Left renal pelvis (tissue), 4 donors: ENCODE measurements at regions not wholly inside any gene's neighbourhood (a gene's known extent, or its start where the extent isn't known, plus 50 kb on each side); places are given as distances from the start of the nearest gene placed in this dataset.

Experiments
- DNase-seq, 4 donors: peaks; one replicate each; pipeline ENCODE4 v3.0.0-alpha.2; 2013; ENCODE audit warnings: low read depth in 4 of 4, low spot score in 3 of 4

DNA sequence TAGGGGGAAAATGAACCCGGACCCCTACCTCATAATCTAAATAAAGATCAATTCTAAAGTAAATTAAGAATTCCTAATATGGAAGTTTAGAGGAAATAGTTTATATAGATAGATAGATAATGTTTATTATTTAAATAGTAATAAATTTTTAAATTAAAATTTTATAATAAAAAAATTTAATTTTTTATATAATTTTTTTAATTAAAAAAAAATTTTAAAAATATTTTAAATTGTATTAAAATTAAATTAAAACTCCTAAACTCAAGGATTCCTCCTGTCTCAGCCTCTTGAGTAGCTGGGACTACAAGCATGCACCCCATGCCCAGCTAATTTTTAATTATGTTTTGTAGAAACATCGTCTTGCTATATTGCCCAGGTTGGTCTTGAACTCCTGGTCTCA, 186.9 kb upstream of the VRK2 start:
- no peak for DNase-seq

- DNase-seq = no peak
These were observed 184.5 kb upstream of the VRK2 start for GRCh38 chr2:57862153-57862552.

DNA sequence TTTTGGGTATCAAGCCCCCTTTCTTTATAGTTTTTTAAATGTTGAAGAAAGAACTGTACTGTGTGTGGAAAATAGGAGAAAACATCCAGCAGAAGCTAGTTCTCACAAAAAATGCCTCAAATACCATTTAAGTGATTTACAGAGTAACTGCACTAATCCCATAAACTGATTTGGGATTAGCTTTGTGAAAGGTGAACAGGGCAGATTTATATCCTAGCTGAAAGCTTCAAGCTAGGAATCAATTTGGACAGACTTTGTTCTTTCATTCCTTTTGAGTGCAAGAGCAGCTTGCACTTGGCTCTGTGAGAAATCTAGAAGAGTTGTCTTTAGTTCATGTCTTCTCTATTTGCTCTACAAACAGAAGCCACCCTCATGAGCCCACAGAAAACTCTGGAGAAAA, 183.9 kb upstream of the VRK2 start:
- no peak for DNase-seq

DNA sequence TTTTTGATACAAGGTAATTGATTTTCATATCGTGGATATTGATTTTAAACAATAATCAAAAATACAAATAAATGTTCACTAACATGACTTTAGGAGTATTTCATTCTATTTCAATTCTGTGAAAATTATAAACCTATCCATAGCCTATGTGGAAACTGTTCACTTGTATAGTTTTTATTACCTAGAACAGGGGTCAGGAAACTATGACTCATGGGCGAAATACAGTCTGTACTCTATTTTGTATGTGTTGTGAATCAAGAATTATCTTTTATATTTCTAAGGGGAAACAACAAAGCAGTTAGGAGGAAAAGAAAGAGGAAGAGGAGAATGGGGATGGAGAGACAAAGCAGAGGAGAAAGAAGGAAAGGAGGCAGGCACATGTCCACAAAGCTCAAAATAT, 181.7 kb upstream of the VRK2 start:
- DNase-seq = no peak

GRCh38 chr2:57867730-57868129, 178.9 kb upstream of the VRK2 start:
- no peak for DNase-seq

DNA sequence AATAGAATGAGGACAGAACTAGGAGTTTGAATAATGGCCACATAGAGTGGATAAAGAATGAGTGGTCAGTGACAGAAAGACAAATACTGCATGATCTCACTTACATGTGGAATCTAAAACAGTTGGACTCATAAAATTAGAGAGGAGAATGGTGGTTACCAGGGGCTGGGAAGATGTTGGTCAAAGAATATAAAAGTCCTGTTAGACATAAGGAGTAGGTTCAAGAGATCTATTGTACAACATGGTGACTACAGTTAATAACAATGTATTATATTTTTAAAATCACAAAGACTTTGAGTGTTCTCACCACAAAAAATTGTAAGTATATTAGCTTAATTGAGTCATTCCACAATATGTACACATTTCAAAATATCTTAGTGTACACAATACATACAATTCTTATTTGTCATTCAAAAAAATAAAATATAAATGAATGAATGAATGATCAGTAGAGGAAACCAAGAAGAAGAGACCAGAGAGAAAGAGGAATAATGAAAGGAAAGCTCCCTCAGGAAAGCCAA, 177.9 kb upstream of the VRK2 start:
- DNase-seq = no peak

GRCh38 chr2:57869758-57870344, 176.8 kb upstream of the VRK2 start:
- no peak for DNase-seq

GRCh38 chr2:57876313-57876712, 170.3 kb upstream of the VRK2 start:
- DNase-seq = no peak

DNA sequence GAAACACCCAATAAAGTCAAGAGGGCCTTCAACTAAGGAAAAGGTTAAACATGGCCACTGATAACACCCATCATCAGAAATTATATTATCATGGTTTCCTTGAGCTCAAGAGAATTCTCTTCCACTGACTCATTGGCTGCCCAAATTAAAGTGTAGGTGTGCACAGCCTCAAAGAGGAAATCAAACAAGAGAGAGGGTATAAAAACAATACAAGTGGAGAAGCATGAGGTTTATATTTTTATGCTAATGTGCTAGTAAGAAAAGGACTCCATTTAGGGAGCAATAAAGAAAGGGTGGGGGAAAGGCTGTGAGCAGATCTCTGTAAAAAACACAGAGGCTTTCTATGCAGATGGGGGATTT, 168.8 kb upstream of the VRK2 start:
- no peak for DNase-seq

DNA sequence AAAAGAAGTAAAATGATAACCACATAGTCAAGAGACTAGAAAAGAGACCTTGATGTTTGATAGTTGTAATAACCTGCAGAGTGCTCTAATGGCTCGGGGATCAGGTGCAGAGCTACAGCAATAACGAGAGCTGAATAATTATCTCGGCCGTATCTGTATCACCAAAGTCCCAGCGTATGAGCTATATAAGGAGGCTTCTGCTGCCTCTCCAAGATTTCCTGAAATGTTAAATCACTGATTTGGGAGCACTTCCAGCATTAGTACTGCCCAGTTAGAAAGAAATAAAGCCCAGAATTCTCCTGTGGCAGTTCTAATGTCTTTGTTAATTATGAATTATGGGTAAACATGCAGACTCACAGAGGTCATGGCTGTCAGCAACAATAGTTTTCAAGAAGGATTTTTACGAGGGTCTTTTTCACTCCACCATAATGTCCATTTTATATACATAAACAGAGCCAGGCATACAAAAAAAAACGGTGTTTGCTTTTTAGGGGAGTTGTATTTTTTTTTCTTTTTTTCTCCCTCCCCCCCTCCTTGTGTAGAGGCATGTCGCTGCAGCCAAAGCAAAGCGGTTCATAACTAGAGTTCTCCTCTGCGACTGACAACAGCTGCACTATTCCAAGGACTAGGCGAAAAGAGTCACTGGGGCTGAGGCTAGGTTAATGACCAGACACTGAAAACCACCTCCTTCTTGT, 168.3 kb upstream of the VRK2 start:
- DNase-seq = peak; percentile 36 to 43 (median 41)

GRCh38 chr2:57878866-57879210, 167.8 kb upstream of the VRK2 start:
- no peak for DNase-seq

- no peak for DNase-seq
These were observed 166.2 kb upstream of the VRK2 start for GRCh38 chr2:57880446-57880845.

- no peak for DNase-seq
These were observed 165.6 kb upstream of the VRK2 start for GRCh38 chr2:57880967-57881366.

DNA sequence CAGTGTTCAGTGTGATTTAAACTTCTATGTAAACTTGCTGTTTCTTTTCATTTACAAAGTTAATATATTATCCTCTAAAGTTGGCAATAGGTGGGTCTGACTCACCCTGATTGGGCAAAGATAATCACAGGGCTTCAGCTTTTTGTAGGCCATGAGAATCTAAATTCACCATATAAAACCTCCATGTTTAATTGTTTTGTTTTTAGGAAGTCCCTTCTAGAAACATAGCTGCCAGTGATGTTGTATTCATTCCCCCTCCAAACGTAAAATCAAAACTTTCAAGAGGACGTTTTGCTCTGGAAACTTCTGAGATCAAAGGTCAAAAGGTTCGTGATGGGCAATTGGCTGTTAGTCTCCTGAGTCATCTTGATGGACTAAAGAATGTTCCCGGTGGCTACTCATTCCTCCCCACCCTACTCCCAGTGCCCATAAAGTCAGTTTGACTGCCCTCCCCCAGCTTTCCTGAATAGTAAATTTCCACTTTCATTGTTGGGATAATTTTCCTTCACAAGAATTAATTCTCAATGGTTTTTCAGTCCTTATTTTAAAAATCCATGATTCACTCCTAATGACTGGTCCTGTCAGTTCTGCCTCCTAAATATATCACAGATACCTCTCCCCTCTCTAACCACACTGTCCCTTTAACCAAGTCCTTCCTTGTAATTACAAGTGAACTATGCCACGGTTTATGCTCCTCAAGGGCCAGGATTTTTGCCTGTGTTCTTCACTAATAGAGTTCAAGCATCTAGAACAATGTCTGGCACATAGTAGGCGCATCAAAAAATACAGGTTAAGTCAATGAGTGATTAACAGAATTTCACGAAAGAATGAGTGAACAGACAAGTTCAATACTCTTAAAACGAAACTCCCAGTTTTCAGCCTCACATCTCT, 164.4 kb upstream of the VRK2 start:
- no peak for DNase-seq

DNA sequence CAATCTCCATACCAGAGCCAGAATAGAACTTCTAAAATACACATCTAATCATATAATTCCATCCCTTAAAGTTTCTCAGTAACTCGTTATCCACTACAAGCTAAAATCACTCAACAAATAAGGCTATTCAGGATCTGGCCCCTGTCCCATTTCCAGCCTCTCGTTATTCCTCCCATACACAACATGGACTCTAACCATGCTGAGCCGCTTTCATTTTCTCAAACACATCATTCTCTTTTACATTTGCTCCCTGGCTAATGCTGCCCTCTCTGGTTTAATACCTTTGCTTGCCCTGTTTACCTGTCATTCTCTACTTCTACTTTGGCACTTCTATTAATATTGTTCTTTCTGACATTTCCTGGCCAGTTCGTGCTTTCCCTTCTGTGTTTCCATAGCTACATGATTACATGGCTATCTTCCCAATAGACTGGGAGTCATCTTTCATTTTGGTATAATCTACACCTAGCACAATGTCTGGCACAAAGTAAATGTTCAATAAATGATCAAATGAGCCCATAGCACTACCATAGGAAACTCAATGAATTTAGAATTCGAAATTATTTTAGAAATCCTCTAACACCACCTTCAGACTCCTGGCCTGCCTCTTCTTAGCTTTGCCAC, 163.6 kb upstream of the VRK2 start:
- no peak for DNase-seq

DNA sequence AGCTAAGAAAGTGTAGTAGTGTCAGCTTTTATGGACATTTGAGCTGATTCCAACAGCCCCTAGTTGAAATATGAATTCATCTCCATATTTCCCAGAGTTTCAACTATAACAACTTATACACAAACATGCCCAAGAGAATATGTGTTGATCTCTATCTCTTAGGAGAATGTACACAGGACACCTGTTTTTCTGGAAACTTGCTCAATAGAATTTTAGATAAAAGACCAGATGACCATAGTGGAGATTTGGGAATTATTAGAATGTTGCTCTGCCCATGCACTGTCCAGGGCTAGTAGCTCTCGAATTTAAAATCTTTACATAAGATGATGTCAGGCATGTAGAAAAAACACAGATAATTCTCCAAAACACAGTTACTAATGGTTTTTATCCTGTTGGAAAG, 162.3 kb upstream of the VRK2 start:
- DNase-seq = no peak

DNA sequence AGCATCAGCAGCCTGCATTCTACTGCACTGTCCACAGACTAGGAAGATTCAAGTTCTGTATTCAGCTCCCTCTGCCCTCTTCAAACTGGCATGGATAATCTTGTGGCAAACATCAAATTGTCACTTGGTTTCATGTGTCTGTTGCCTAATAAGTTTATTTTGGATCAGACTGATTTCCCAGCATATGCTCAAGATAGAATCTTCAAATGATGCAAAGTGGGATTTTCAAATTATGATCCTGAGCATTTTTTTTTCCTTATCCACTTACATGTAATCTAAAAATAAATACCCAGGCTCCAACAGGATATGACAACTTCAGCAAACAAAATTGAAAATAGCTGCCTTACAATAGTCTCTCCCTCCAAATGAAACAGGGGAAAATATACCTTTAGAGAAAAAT, 160.9 kb upstream of the VRK2 start:
- no peak for DNase-seq

DNA sequence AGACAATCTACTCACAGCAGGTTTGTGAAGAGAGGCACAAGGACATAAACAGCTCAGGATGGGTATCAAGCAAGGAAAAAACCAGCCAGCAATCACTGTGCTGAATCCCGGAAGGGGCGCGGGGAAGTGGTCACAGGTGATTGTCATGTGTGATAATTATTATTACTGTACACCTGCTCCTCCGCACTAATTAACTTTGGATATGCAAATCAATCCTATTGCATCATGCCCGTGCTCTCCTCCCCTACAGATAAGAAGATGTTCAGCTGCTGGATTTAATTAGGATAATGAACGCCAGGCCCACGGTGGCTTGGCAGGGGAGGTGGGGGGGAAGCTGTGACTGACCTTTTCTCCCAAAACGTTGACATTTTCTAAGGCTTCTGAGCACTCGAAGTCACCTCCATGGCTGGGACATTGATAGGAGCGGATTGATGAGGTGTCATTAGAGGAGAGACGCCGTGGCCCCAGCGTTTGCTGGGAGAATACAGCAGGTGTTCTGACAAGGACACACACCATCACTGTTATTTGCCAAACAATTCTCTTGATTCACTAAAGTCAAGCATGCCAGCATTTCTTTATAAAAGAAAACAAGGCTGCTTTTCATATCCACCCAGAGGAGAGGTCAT, 160.3 kb upstream of the VRK2 start:
- no peak for DNase-seq

GRCh38 chr2:57888463-57888862, 158.1 kb upstream of the VRK2 start:
- no peak for DNase-seq

DNA sequence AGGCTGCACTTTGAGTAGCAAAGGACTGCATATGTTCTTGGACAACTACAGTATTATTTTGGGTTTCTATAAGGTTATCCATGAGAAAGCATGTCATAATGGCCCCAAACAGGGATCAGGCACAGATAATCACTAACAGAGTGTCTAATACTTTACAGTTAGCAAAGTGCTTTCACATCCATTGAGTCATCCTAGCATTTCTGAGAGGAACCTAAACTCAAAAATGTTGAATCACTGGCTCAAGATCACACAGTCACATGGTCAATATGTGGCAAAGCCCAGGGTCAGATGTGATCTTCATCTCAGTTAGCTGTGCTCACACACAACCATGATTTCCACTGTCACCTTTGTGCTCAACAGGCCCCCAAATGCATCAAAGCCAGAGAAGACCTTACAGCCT, 156.1 kb upstream of the VRK2 start:
- no peak for DNase-seq
